ENCODE measurements at regions not wholly inside any gene's neighbourhood (a gene's known extent, or its start where the extent isn't known, plus 50 kb on each side); places are given as distances from the start of the nearest gene placed in this dataset.

- Histone ChIP-seq H3K9me3 (ENCODE audit: control insufficient read depth in 2 of 3, insufficient read depth in 1 of 3, low read length in 3 of 3) (no peaks in the 10 kb centered on the region), H3K36me3 (ENCODE audit: control insufficient read depth in 2 of 3, insufficient read depth in 3 of 3, low read length in 3 of 3) (no peaks in the 10 kb centered on the region), H3K9ac (ENCODE audit: low read length in 3 of 3) (no peak overlapping the region), H3K4me1 (ENCODE audit: control insufficient read depth in 2 of 3, insufficient read depth in 2 of 3, low read depth in 1 of 3, low read length in 3 of 3) (no peaks in the 10 kb centered on the region), H3K27me3 (ENCODE audit: control insufficient read depth, insufficient read depth, low read length) (no peaks in the 10 kb centered on the region), H3K27ac (ENCODE audit: low read depth in 2 of 2, low read length in 2 of 2) (no peak overlapping the region), H3K4me3 (ENCODE audit: low read length in 3 of 3) (no peak overlapping the region)
- TF ChIP-seq CTCF (IDR thresholded peaks at IDR 0.05; ENCODE audit: borderline replicate concordance, extremely low read depth, insufficient read depth) = no peak
- DNase-seq (no peak), FAIRE-seq (no peak)
- intact Hi-C loops (cut with DNase I) = no loop called here
These were observed 73.1 kb downstream of the SPRY1 start for GRCh38 chr4:123469696-123470095.

GRCh38 chr4:123470640-123471039 is 74.0 kb downstream of the SPRY1 start:
- intact Hi-C loops (cut with DNase I) = no loop called here
- H3K4me3 ChIP-seq (ENCODE audit: low read length in 3 of 3) = no peak overlapping the region
- H3K36me3 ChIP-seq (ENCODE audit: control insufficient read depth in 2 of 3, insufficient read depth in 3 of 3, low read length in 3 of 3) = no peaks in the 10 kb centered on the region
- no peak for TF ChIP-seq CTCF (IDR thresholded peaks at IDR 0.05; ENCODE audit: borderline replicate concordance, extremely low read depth, insufficient read depth)
- no peaks in the 10 kb centered on the region for H3K9me3 ChIP-seq (ENCODE audit: control insufficient read depth in 2 of 3, insufficient read depth in 1 of 3, low read length in 3 of 3)
- DNase-seq = no peak
- no peak for FAIRE-seq
- no peak overlapping the region for H3K9ac ChIP-seq (ENCODE audit: low read length in 3 of 3)
- H3K27me3 ChIP-seq (ENCODE audit: control insufficient read depth, insufficient read depth, low read length) = no peaks in the 10 kb centered on the region
- no peak overlapping the region for H3K27ac ChIP-seq (ENCODE audit: low read depth in 2 of 2, low read length in 2 of 2)
- no peaks in the 10 kb centered on the region for H3K4me1 ChIP-seq (ENCODE audit: control insufficient read depth in 2 of 3, insufficient read depth in 2 of 3, low read depth in 1 of 3, low read length in 3 of 3)

GRCh38 chr4:123471655-123472369 is 75.2 kb downstream of the SPRY1 start:
- Histone ChIP-seq H3K9ac (ENCODE audit: low read length in 3 of 3) (no peak overlapping the region), H3K9me3 (ENCODE audit: control insufficient read depth in 2 of 3, insufficient read depth in 1 of 3, low read length in 3 of 3) (no peaks in the 10 kb centered on the region), H3K27ac (ENCODE audit: low read depth in 2 of 2, low read length in 2 of 2) (no peak overlapping the region), H3K4me1 (ENCODE audit: control insufficient read depth in 2 of 3, insufficient read depth in 2 of 3, low read depth in 1 of 3, low read length in 3 of 3) (no peaks in the 10 kb centered on the region), H3K36me3 (ENCODE audit: control insufficient read depth in 2 of 3, insufficient read depth in 3 of 3, low read length in 3 of 3) (no peaks in the 10 kb centered on the region), H3K4me3 (ENCODE audit: low read length in 3 of 3) (no peak overlapping the region), H3K27me3 (ENCODE audit: control insufficient read depth, insufficient read depth, low read length) (no peaks in the 10 kb centered on the region)
- FAIRE-seq (no peak), DNase-seq (no peak)
- no peak for TF ChIP-seq CTCF (IDR thresholded peaks at IDR 0.05; ENCODE audit: borderline replicate concordance, extremely low read depth, insufficient read depth)
- intact Hi-C loops (cut with DNase I) = no loop called here

GRCh38 chr4:123474817-123475216 is 78.2 kb downstream of the SPRY1 start:
- no peaks in the 10 kb centered on the region for H3K9me3 ChIP-seq (ENCODE audit: control insufficient read depth in 2 of 3, insufficient read depth in 1 of 3, low read length in 3 of 3)
- no peaks in the 10 kb centered on the region for H3K36me3 ChIP-seq (ENCODE audit: control insufficient read depth in 2 of 3, insufficient read depth in 3 of 3, low read length in 3 of 3)
- DNase-seq (no peak), FAIRE-seq (no peak)
- no peak for TF ChIP-seq CTCF (IDR thresholded peaks at IDR 0.05; ENCODE audit: borderline replicate concordance, extremely low read depth, insufficient read depth)
- no peaks in the 10 kb centered on the region for H3K27me3 ChIP-seq (ENCODE audit: control insufficient read depth, insufficient read depth, low read length)
- no peak overlapping the region for H3K9ac ChIP-seq (ENCODE audit: low read length in 3 of 3)
- intact Hi-C loops (cut with DNase I) = no loop called here
- no peak overlapping the region for H3K4me3 ChIP-seq (ENCODE audit: low read length in 3 of 3)
- peaks cover 0 to 8% (median 7%) of the 10 kb centered on the region in 3 donors for H3K4me1 ChIP-seq (ENCODE audit: control insufficient read depth in 2 of 3, insufficient read depth in 2 of 3, low read depth in 1 of 3, low read length in 3 of 3)
- no peak overlapping the region for H3K27ac ChIP-seq (ENCODE audit: low read depth in 2 of 2, low read length in 2 of 2)
